ENCODE measurements at regions not wholly inside any gene's neighbourhood (a gene's known extent, or its start where the extent isn't known, plus 50 kb on each side); places are given as distances from the start of the nearest gene placed in this dataset.
"Not testable (repeated sequence)": the region's sequence is repeated elsewhere in the genome, so short reads cannot be mapped to it uniquely, and the experiment has no call there.

- DNase-seq (ENCODE audit: low read depth), result no peak
These were observed 238.5 kb upstream of the ERBB4 start for GRCh38 chr2:212777020-212777491.

GRCh38 chr2:212773808-212774339 lies 235.3 kb upstream of the ERBB4 start:
- DNase-seq (ENCODE audit: low read depth), result no peak

GRCh38 chr2:212770240-212770639 lies 231.6 kb upstream of the ERBB4 start:
- no peak for DNase-seq (ENCODE audit: low read depth)

GRCh38 chr2:212766921-212767320 lies 228.3 kb upstream of the ERBB4 start:
- DNase-seq (ENCODE audit: low read depth), result no peak

GRCh38 chr2:212752730-212753351 lies 214.2 kb upstream of the ERBB4 start:
- DNase-seq (ENCODE audit: low read depth), result no peak

GRCh38 chr2:212745359-212745758 lies 206.8 kb upstream of the ERBB4 start:
- DNase-seq (ENCODE audit: low read depth), result no peak

- DNase-seq (ENCODE audit: low read depth), result no peak
These were observed 199.0 kb upstream of the ERBB4 start for GRCh38 chr2:212737392-212738172.

GRCh38 chr2:212736385-212736726 lies 197.8 kb upstream of the ERBB4 start:
- DNase-seq (ENCODE audit: low read depth), result no peak

GRCh38 chr2:212733273-212733672 lies 194.7 kb upstream of the ERBB4 start:
- DNase-seq (ENCODE audit: low read depth), result no peak

- DNase-seq (ENCODE audit: low read depth), result no peak
These were observed 194.3 kb upstream of the ERBB4 start for GRCh38 chr2:212732860-212733259.

- DNase-seq (ENCODE audit: low read depth), result no peak
These were observed 192.4 kb upstream of the ERBB4 start for GRCh38 chr2:212730994-212731393.

- DNase-seq (ENCODE audit: low read depth), result no peak
These were observed 190.1 kb upstream of the ERBB4 start for GRCh38 chr2:212728717-212729116.

GRCh38 chr2:212727751-212728150 lies 189.1 kb upstream of the ERBB4 start:
- DNase-seq (ENCODE audit: low read depth), result no peak

- DNase-seq (ENCODE audit: low read depth), result no peak
These were observed 187.8 kb upstream of the ERBB4 start for GRCh38 chr2:212726403-212726802.

GRCh38 chr2:212725180-212725579 lies 186.6 kb upstream of the ERBB4 start:
- no peak for DNase-seq (ENCODE audit: low read depth)

- DNase-seq (ENCODE audit: low read depth), result no peak
These were observed 184.6 kb upstream of the ERBB4 start for GRCh38 chr2:212723226-212723625.

- no peak for DNase-seq (ENCODE audit: low read depth)
These were observed 183.4 kb upstream of the ERBB4 start for GRCh38 chr2:212722046-212722445.

GRCh38 chr2:212721026-212721451 lies 182.4 kb upstream of the ERBB4 start:
- DNase-seq (ENCODE audit: low read depth), result no peak

- not testable (repeated sequence) for DNase-seq (ENCODE audit: low read depth)
These were observed 176.8 kb upstream of the ERBB4 start for GRCh38 chr2:212715411-212715810.

GRCh38 chr2:212713681-212714080 lies 175.1 kb upstream of the ERBB4 start:
- DNase-seq (ENCODE audit: low read depth), result no peak

- DNase-seq (ENCODE audit: low read depth), result no peak
These were observed 174.4 kb upstream of the ERBB4 start for GRCh38 chr2:212712991-212713390.

GRCh38 chr2:212712466-212712865 lies 173.9 kb upstream of the ERBB4 start:
- DNase-seq (ENCODE audit: low read depth), result no peak

- no peak for DNase-seq (ENCODE audit: low read depth)
These were observed 173.3 kb upstream of the ERBB4 start for GRCh38 chr2:212711856-212712255.
